ENCODE measurements at regions not wholly inside any gene's neighbourhood (a gene's known extent, or its start where the extent isn't known, plus 50 kb on each side); places are given as distances from the start of the nearest gene placed in this dataset.

- TF ChIP-seq CTCF (IDR thresholded peaks at IDR 0.05; ENCODE audit: insufficient read depth, low read length) (no peak), REST (IDR thresholded peaks at IDR 0.05; ENCODE audit: insufficient replicate concordance, low read depth) (no peak)
Observed at GRCh38 chr6:130715058-130715457, 112.1 kb upstream of the SMLR1 start.
